Suprapubic skin (tissue), 4 donors: ENCODE measurements at regions not wholly inside any gene's neighbourhood (a gene's known extent, or its start where the extent isn't known, plus 50 kb on each side); places are given as distances from the start of the nearest gene placed in this dataset.
"Not testable (repeated sequence)": the region's sequence is repeated elsewhere in the genome, so short reads cannot be mapped to it uniquely, and the experiment has no call there.

Experiments
- DNase-seq, 2 donors: peaks; one replicate each; pipeline ENCODE4 v3.0.0-alpha.2; 2019; ENCODE audit warnings: low spot score in 2 of 2
- H3K27ac ChIP-seq: fragments of 200-600 bp; sonication (generic); one replicate; pipeline ENCODE4 v1.5.1; 2019
- H3K27me3 ChIP-seq: fragments of 200-600 bp; sonication (generic); one replicate; pipeline ENCODE4 v1.5.1; 2019
- H3K36me3 ChIP-seq: fragments of 200-600 bp; sonication (generic); one replicate; pipeline ENCODE4 v1.5.1; 2019
- H3K4me1 ChIP-seq: fragments of 200-600 bp; sonication (generic); one replicate; pipeline ENCODE4 v1.5.1; 2019
- H3K4me3 ChIP-seq: fragments of 200-600 bp; sonication (generic); one replicate; pipeline ENCODE4 v1.5.1; 2019; ENCODE audit warnings: mild to moderate bottlenecking
- H3K9me3 ChIP-seq: fragments of 200-600 bp; sonication (generic); one replicate; pipeline ENCODE4 v1.5.1; 2019
- EP300 ChIP-seq: sonication (generic); formaldehyde crosslinking; IDR thresholded peaks from one replicate; pipeline ENCODE4 v1.6.1; 2017; ENCODE audit warnings: antibody characterized with exemption
- POLR2A ChIP-seq, 2 donors: fragments of 450-650 bp; IDR thresholded peaks; one replicate each; pipeline ENCODE4 v1.6.1; 2017; ENCODE audit warnings: antibody characterized with exemption in 2 of 2, mild to moderate bottlenecking in 2 of 2, moderate library complexity in 2 of 2
- POLR2AphosphoS5 ChIP-seq, 3 donors: sonication (generic); formaldehyde crosslinking; IDR thresholded peaks; one replicate each; pipeline ENCODE4 v1.6.1; 2017; ENCODE audit warnings: antibody characterized with exemption in 3 of 3
- WGBS: methylation state at CpG from one replicate; pipeline ENCODE4 v1.1.5; 2018; 5-methylcytosine and 5-hydroxymethylcytosine counted together
- TF ChIP-seq, protein P1 (sequence below), 2 donors: fragments of 200-600 bp in 1 of 2; fragments of 450-650 bp in 1 of 2; sonication (generic) in 1 of 2; IDR thresholded peaks; one replicate each; pipeline ENCODE4 v1.5.1; 2016 to 2019; ENCODE audit warnings: antibody characterized with exemption in 2 of 2, mild to moderate bottlenecking in 1 of 2, moderate library complexity in 1 of 2

DNA sequence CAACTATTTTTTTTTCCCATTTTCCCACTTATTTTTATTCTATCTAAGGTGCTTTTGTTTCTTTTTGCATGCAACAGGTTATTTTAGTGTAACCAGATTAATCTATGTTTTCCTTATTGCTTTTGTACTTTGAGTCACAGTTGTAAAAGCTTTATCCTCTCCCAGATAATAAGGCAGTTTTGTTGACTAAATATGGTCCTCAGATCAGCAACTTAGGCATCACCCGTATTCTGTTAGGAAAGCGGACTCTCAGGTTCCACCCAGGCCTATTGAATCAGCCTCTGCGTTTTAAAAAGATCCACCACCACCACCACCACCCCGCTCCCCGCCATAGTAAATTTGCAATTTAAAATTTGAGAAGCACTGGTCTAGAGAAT is 58.6 kb upstream of the USP9X start:
- Histone ChIP-seq H3K4me1 (peaks cover 5% of the 10 kb centered on the region), H3K4me3 (no peak overlapping the region), H3K27me3 (no peaks in the 10 kb centered on the region), H3K36me3 (no peaks in the 10 kb centered on the region), H3K9me3 (no peaks in the 10 kb centered on the region), H3K27ac (no peak overlapping the region)
- TF ChIP-seq, protein P1, sequence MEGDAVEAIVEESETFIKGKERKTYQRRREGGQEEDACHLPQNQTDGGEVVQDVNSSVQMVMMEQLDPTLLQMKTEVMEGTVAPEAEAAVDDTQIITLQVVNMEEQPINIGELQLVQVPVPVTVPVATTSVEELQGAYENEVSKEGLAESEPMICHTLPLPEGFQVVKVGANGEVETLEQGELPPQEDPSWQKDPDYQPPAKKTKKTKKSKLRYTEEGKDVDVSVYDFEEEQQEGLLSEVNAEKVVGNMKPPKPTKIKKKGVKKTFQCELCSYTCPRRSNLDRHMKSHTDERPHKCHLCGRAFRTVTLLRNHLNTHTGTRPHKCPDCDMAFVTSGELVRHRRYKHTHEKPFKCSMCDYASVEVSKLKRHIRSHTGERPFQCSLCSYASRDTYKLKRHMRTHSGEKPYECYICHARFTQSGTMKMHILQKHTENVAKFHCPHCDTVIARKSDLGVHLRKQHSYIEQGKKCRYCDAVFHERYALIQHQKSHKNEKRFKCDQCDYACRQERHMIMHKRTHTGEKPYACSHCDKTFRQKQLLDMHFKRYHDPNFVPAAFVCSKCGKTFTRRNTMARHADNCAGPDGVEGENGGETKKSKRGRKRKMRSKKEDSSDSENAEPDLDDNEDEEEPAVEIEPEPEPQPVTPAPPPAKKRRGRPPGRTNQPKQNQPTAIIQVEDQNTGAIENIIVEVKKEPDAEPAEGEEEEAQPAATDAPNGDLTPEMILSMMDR (IDR thresholded peaks at IDR 0.05): no peak
- no peak for TF ChIP-seq POLR2A (IDR thresholded peaks at IDR 0.05)
- no peak for TF ChIP-seq POLR2AphosphoS5 (IDR thresholded peaks at IDR 0.05)
- WGBS: 26% methylated on average over 5 of the region's 5 CpGs
- no peak for DNase-seq

DNA sequence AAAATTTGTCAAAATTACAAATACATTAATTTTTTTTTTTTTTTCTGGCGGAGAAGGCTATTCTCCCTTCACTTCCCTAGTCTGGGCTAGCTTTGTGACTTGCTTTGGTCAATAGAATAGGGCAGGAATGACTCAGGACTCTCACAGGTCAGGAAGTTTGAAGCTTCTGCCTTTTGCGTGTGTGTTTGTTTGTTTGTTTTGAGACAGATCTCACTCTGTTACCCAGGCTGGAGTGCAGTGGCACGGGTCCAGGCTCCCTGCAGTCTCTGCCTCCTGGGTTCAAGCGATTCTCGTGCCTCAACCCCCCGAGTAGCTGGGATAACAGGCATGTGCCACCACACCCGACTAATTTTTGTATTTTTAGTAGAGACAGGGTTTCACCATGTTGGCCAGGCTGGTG is 55.9 kb upstream of the USP9X start:
- DNase-seq: no peak
- 79% methylated on average over 7 of the region's 7 CpGs for WGBS
- peaks cover 5% of the 10 kb centered on the region for H3K4me1 ChIP-seq
- H3K36me3 ChIP-seq: no peaks in the 10 kb centered on the region
- no peak overlapping the region for H3K4me3 ChIP-seq
- no peak overlapping the region for H3K27ac ChIP-seq
- no peaks in the 10 kb centered on the region for H3K27me3 ChIP-seq
- TF ChIP-seq, protein P1 (IDR thresholded peaks at IDR 0.05): no peak
- no peak for TF ChIP-seq POLR2A (IDR thresholded peaks at IDR 0.05)
- no peak for TF ChIP-seq EP300
- TF ChIP-seq POLR2AphosphoS5 (IDR thresholded peaks at IDR 0.05): no peak
- no peaks in the 10 kb centered on the region for H3K9me3 ChIP-seq

DNA sequence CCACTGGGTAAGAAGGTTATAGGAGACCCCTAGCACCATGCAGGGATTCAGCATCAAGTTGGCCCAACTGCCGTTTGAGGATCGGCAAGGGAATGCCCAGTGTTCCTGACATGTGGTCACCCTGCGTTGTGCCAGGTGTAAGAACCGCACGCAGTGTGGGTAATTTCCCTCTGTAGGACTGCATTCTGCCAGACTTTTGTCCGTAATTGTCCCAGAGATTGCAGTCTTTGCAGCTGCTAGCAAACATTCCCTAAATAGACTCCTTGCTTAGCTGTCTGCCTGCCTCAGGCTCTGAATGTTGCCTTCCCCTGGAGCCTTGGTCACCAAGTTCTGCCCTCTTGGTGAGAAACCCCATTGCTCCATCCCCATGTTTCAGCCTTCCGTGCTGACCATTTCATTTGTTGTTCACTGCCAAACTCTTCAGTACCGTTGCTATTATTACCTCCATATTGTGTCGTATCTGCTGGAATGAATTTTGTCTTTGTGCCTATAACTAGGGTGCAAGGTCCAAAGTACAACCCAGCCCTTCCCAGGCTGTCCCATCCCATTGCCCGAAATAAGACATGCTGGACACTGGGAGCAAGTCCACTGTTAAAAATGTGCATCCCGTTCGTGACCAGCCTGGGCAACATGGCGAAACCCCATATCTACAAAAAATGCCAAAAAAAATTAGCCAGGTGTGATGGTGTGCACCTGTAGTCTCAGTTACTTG is 53.8 kb upstream of the USP9X start:
- Histone ChIP-seq H3K27ac (no peak overlapping the region), H3K36me3 (no peaks in the 10 kb centered on the region), H3K4me3 (no peak overlapping the region), H3K4me1 (peaks cover 5% of the 10 kb centered on the region), H3K9me3 (no peaks in the 10 kb centered on the region), H3K27me3 (no peaks in the 10 kb centered on the region)
- DNase-seq: no peak
- no peak for TF ChIP-seq POLR2A (IDR thresholded peaks at IDR 0.05)
- TF ChIP-seq EP300: no peak
- no peak for TF ChIP-seq POLR2AphosphoS5 (IDR thresholded peaks at IDR 0.05)
- TF ChIP-seq, protein P1 (IDR thresholded peaks at IDR 0.05): no peak
- 94% methylated on average over 12 of the region's 13 CpGs for WGBS

DNA sequence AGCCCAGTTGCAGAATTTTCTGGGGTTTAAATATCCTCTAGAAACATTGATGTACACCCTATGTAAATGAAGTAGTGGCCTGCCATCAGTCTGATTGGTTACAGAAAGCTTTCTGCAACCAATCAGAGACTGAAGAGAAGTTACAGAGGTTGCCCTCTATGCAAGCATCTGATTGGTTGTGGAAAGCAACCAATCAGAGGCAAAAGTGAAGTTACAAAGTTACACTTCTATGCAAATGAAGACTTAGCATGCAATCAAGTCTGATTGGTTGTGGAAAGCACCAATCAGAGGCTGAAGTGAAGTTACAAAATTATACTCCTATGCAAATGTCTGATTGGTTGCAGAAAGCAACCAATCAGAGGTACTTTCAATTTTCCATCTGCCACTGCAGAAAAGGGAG is 51.9 kb upstream of the USP9X start:
- no peaks in the 10 kb centered on the region for H3K9me3 ChIP-seq
- no peak overlapping the region for H3K4me3 ChIP-seq
- no peaks in the 10 kb centered on the region for H3K4me1 ChIP-seq
- no peaks in the 10 kb centered on the region for H3K27me3 ChIP-seq
- no peak overlapping the region for H3K27ac ChIP-seq
- H3K36me3 ChIP-seq: no peaks in the 10 kb centered on the region
- TF ChIP-seq POLR2A (IDR thresholded peaks at IDR 0.05) (no peak), POLR2AphosphoS5 (IDR thresholded peaks at IDR 0.05) (no peak), EP300 (no peak)
- TF ChIP-seq, protein P1 (IDR thresholded peaks at IDR 0.05): no peak
- no peak for DNase-seq

DNA sequence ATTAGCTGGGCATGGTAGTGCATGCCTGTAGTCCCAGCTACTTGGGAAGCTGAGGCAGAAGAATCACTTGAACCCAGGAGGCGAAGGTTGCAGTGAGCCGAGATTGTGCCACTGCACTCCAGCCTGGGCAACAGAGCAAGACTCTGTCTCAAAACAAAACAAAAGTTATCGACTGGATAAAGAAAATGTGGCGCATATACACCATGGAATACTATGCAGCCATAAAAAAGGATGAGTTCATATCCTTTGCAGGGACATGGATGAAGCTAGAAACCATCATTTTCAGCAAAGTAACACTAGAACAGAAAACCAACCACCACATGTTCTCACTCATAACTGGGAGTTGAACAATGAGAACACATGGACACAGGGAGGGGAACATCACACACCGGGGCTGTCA is 50.3 kb upstream of the USP9X start:
- not testable (repeated sequence) for H3K9me3 ChIP-seq, H3K36me3 ChIP-seq, H3K27me3 ChIP-seq, H3K4me1 ChIP-seq, H3K4me3 ChIP-seq, DNase-seq, H3K27ac ChIP-seq
- 94% methylated on average over 5 of the region's 5 CpGs for WGBS
